PFSK-1 (cell line): ENCODE measurements at regions not wholly inside any gene's neighbourhood (a gene's known extent, or its start where the extent isn't known, plus 50 kb on each side); places are given as distances from the start of the nearest gene placed in this dataset.

ENCODE experiments used
- FOXP2 ChIP-seq: optimal IDR thresholded peaks from 2 replicates; pipeline ENCODE3; 2011; ENCODE audit warnings: borderline replicate concordance, control low read depth, inconsistent platforms; ENCODE audit not compliant: insufficient read depth; ENCODE audit errors: extremely low read length, extremely low read depth
- POLR2AphosphoS5 ChIP-seq: IDR thresholded peaks from 2 replicates; pipeline ENCODE4 v1.6.1; 2012; ENCODE audit warnings: low read depth, mild to moderate bottlenecking, control low read depth, low read length, moderate library complexity
- REST ChIP-seq, 2 experiments: IDR thresholded peaks; 2 replicates each; pipeline versions ENCODE4 v1.6.1 to v1.8.0; 2011 to 2012; ENCODE audit warnings: low read depth in 2 of 2, low read length in 2 of 2, control low read depth in 1 of 2, inconsistent platforms in 1 of 2, mild to moderate bottlenecking in 1 of 2, moderate library complexity in 1 of 2; ENCODE audit not compliant: insufficient read depth in 1 of 2
- SIN3A ChIP-seq: IDR thresholded peaks from 2 replicates; pipeline ENCODE4 v1.6.1; 2012; ENCODE audit warnings: mild to moderate bottlenecking, low read length, moderate library complexity, borderline replicate concordance; ENCODE audit not compliant: insufficient read depth
- TAF1 ChIP-seq: IDR thresholded peaks from 2 replicates; pipeline ENCODE4 v1.6.1; 2012; ENCODE audit warnings: low read length, control low read depth, borderline replicate concordance; ENCODE audit not compliant: insufficient read depth

GRCh38 chr5:173689171-173689736, 72.8 kb upstream of the BOD1 start:
- TF ChIP-seq REST (IDR thresholded peaks at IDR 0.05; ENCODE audit: insufficient read depth in 1 of 2, low read depth in 2 of 2, low read length in 2 of 2) (no peak), POLR2AphosphoS5 (no peak), SIN3A (no peak), FOXP2 (no peak), TAF1 (no peak)

GRCh38 chr5:173689737-173690360, 73.4 kb upstream of the BOD1 start:
- TF ChIP-seq REST (IDR thresholded peaks at IDR 0.05; ENCODE audit: insufficient read depth in 1 of 2, low read depth in 2 of 2, low read length in 2 of 2) (no peak), TAF1 (no peak), SIN3A (no peak), POLR2AphosphoS5 (no peak), FOXP2 (peak; percentile 37)

- no peak for TF ChIP-seq SIN3A
- no peak for TF ChIP-seq FOXP2
- no peak for TF ChIP-seq TAF1
- no peak for TF ChIP-seq REST (IDR thresholded peaks at IDR 0.05; ENCODE audit: insufficient read depth in 1 of 2, low read depth in 2 of 2, low read length in 2 of 2)
- TF ChIP-seq POLR2AphosphoS5: no peak
Observed at GRCh38 chr5:173691931-173692330, 75.5 kb upstream of the BOD1 start.

GRCh38 chr5:173693670-173694069, 77.2 kb upstream of the BOD1 start:
- TF ChIP-seq SIN3A (no peak), TAF1 (no peak), POLR2AphosphoS5 (no peak), REST (IDR thresholded peaks at IDR 0.05; ENCODE audit: insufficient read depth in 1 of 2, low read depth in 2 of 2, low read length in 2 of 2) (no peak), FOXP2 (no peak)
